ENCODE measurements at regions not wholly inside any gene's neighbourhood (a gene's known extent, or its start where the extent isn't known, plus 50 kb on each side); places are given as distances from the start of the nearest gene placed in this dataset.

DNA sequence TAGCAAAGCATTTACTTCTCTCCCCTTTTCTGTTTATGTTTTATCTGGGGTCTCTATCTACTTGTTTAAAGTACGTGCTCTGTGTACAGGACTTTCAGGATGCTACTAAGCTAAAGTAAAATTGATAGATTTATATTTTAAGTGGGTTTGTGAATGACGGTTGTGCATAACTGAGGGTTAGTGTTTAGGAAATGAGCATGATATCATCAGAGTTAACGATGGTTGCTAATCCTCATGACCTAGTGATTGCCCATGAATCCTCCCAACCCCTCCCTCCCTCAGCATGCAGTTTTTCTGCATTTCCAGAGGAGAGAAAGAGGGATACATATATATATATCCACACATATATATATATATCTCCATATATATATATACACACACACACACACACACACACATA, 957.2 kb downstream of the TUSC7 start (continued):
- TF ChIP-seq, protein P1, sequence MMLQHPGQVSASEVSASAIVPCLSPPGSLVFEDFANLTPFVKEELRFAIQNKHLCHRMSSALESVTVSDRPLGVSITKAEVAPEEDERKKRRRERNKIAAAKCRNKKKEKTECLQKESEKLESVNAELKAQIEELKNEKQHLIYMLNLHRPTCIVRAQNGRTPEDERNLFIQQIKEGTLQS (IDR thresholded peaks at IDR 0.05; ENCODE audit: insufficient read depth, low read depth, low read length), result no peak
